Nephron (organoid): ENCODE measurements at regions not wholly inside any gene's neighbourhood (a gene's known extent, or its start where the extent isn't known, plus 50 kb on each side); places are given as distances from the start of the nearest gene placed in this dataset.

ENCODE experiments used
- H3K27ac Mint-ChIP-seq, 3 experiments: 2 replicates each; pipeline ENCODE4 v1.8.0; 2020; ENCODE audit warnings: mixed read lengths in 3 of 3, mild to moderate bottlenecking in 2 of 3, moderate library complexity in 1 of 3
- H3K27me3 Mint-ChIP-seq: 2 replicates; pipeline ENCODE4 v1.8.0; 2021; ENCODE audit warnings: low read depth, mild to moderate bottlenecking, moderate library complexity, mixed read lengths
- H3K36me3 Mint-ChIP-seq: 2 replicates; pipeline ENCODE4 v1.8.0; 2020; ENCODE audit warnings: low read depth, mixed read lengths
- H3K4me1 Mint-ChIP-seq: 2 replicates; pipeline ENCODE4 v1.8.0; 2020; ENCODE audit warnings: mixed read lengths
- H3K4me3 Mint-ChIP-seq, 3 experiments: 2 replicates each; pipeline ENCODE4 v1.8.0; 2020; ENCODE audit warnings: mild to moderate bottlenecking in 3 of 3, mixed read lengths in 3 of 3, moderate library complexity in 2 of 3
- H3K9me3 Mint-ChIP-seq: 2 replicates; pipeline ENCODE4 v1.8.0; 2020; ENCODE audit warnings: mixed read lengths
- CTCF ChIP-seq, 3 experiments: fragments of 200-600 bp; sonication (generic); IDR thresholded peaks; one replicate each; pipeline ENCODE4 v1.5.0; 2021; ENCODE audit warnings: antibody characterized with exemption in 3 of 3; ENCODE audit not compliant: unreplicated experiment in 3 of 3

- no peaks in the 10 kb centered on the region for H3K27me3 Mint-ChIP-seq
- H3K9me3 Mint-ChIP-seq, result peaks cover 6% of the 10 kb centered on the region
Measured at GRCh38 chrX:4579999-4580398, 866.5 kb upstream of the PRKX start.

GRCh38 chrX:4579480-4579879 lies 866.0 kb upstream of the PRKX start:
- no peaks in the 10 kb centered on the region for H3K27me3 Mint-ChIP-seq
- peaks cover 6% of the 10 kb centered on the region for H3K9me3 Mint-ChIP-seq
- no peak overlapping the region for H3K27ac Mint-ChIP-seq
- no peaks in the 10 kb centered on the region for H3K36me3 Mint-ChIP-seq
- H3K4me3 Mint-ChIP-seq, result no peak overlapping the region
- TF ChIP-seq CTCF (IDR thresholded peaks at IDR 0.05; ENCODE audit: unreplicated experiment in 3 of 3), result no peak
- H3K4me1 Mint-ChIP-seq, result no peaks in the 10 kb centered on the region

More at GRCh38 chrX:4579999-4580398, 866.5 kb upstream of the PRKX start:
- no peak for TF ChIP-seq CTCF (IDR thresholded peaks at IDR 0.05; ENCODE audit: unreplicated experiment in 3 of 3)
- H3K36me3 Mint-ChIP-seq, result no peaks in the 10 kb centered on the region
- H3K27ac Mint-ChIP-seq, result no peak overlapping the region
- no peak overlapping the region for H3K4me3 Mint-ChIP-seq
- H3K4me1 Mint-ChIP-seq, result no peaks in the 10 kb centered on the region

- H3K36me3 Mint-ChIP-seq, result no peaks in the 10 kb centered on the region
- H3K4me3 Mint-ChIP-seq, result no peak overlapping the region
- H3K9me3 Mint-ChIP-seq, result peaks cover 3% of the 10 kb centered on the region
- no peak for TF ChIP-seq CTCF (IDR thresholded peaks at IDR 0.05; ENCODE audit: unreplicated experiment in 3 of 3)
- H3K27ac Mint-ChIP-seq, result peak overlapping the region in 2 of 3 experiments; percentile 2 to 28
- H3K27me3 Mint-ChIP-seq, result no peaks in the 10 kb centered on the region
- peaks cover 26% of the 10 kb centered on the region for H3K4me1 Mint-ChIP-seq
Measured at GRCh38 chrX:4572691-4573090, 859.2 kb upstream of the PRKX start.

- Mint-ChIP-seq H3K4me3 (no peak overlapping the region), H3K27me3 (no peaks in the 10 kb centered on the region), H3K27ac (peak overlapping the region in 2 of 3 experiments; percentile 19 to 56), H3K36me3 (no peaks in the 10 kb centered on the region), H3K9me3 (peaks cover 6% of the 10 kb centered on the region), H3K4me1 (peaks cover 26% of the 10 kb centered on the region)
- TF ChIP-seq CTCF (IDR thresholded peaks at IDR 0.05; ENCODE audit: unreplicated experiment in 3 of 3), result no peak
Measured at GRCh38 chrX:4570151-4570550, 856.7 kb upstream of the PRKX start.

GRCh38 chrX:4560192-4560591 lies 846.7 kb upstream of the PRKX start:
- Mint-ChIP-seq H3K27ac (no peak overlapping the region), H3K27me3 (no peaks in the 10 kb centered on the region), H3K4me1 (no peaks in the 10 kb centered on the region), H3K9me3 (peaks cover 2% of the 10 kb centered on the region), H3K4me3 (no peak overlapping the region), H3K36me3 (no peaks in the 10 kb centered on the region)
- TF ChIP-seq CTCF (IDR thresholded peaks at IDR 0.05; ENCODE audit: unreplicated experiment in 3 of 3), result no peak

- Mint-ChIP-seq H3K4me3 (no peak overlapping the region), H3K27me3 (peaks cover 8% of the 10 kb centered on the region), H3K4me1 (no peaks in the 10 kb centered on the region), H3K36me3 (no peaks in the 10 kb centered on the region), H3K27ac (no peak overlapping the region), H3K9me3 (no peaks in the 10 kb centered on the region)
- peak in 1 of 3 experiments; percentile 29 for TF ChIP-seq CTCF (IDR thresholded peaks at IDR 0.05; ENCODE audit: unreplicated experiment in 3 of 3)
Measured at GRCh38 chrX:4550018-4550417, 836.6 kb upstream of the PRKX start.
